GM12864 (cell line): ENCODE measurements at regions not wholly inside any gene's neighbourhood (a gene's known extent, or its start where the extent isn't known, plus 50 kb on each side); places are given as distances from the start of the nearest gene placed in this dataset.
A peak's percentile ranks its signal among the peaks of the same experiment; 100 is the strongest.

Experiments
- DNase-seq: peaks from one replicate; pipeline ENCODE4 v3.0.0-alpha.2; 2011; ENCODE audit warnings: low read depth
- H3K4me3 ChIP-seq: 2 replicates; pipeline ENCODE4 v1.5.1; 2011; ENCODE audit warnings: mild to moderate bottlenecking, low read depth, low read length, control low read depth
- TF ChIP-seq, protein P1 (sequence below): IDR thresholded peaks from 2 replicates; pipeline ENCODE4 v1.5.1; 2011; ENCODE audit warnings: low read depth, mild to moderate bottlenecking, moderate library complexity, low read length, control low read depth, inconsistent platforms; ENCODE audit errors: missing control alignments

DNA sequence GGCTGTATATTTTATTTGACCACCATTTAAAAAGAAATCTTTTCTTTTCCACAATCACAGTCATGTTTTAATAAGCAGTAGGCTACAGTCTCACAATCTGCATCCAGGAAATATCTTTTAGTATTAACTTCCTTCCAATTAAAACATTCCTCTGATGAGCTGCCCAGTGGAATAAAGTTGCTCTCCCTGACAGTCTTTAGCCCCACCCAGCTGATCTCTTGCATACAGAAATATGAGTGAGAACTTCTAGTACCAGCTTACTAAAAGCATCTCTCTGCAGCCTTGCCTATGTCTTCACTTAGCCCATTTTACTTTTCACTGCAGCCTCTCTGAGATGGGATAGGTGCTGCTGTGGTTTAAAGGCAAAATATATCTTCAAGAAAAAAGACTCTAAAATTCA is 143.4 kb upstream of the ANO3 start:
- TF ChIP-seq, protein P1, sequence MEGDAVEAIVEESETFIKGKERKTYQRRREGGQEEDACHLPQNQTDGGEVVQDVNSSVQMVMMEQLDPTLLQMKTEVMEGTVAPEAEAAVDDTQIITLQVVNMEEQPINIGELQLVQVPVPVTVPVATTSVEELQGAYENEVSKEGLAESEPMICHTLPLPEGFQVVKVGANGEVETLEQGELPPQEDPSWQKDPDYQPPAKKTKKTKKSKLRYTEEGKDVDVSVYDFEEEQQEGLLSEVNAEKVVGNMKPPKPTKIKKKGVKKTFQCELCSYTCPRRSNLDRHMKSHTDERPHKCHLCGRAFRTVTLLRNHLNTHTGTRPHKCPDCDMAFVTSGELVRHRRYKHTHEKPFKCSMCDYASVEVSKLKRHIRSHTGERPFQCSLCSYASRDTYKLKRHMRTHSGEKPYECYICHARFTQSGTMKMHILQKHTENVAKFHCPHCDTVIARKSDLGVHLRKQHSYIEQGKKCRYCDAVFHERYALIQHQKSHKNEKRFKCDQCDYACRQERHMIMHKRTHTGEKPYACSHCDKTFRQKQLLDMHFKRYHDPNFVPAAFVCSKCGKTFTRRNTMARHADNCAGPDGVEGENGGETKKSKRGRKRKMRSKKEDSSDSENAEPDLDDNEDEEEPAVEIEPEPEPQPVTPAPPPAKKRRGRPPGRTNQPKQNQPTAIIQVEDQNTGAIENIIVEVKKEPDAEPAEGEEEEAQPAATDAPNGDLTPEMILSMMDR, result no peak
- no peak overlapping the region for H3K4me3 ChIP-seq
- DNase-seq, result no peak

DNA sequence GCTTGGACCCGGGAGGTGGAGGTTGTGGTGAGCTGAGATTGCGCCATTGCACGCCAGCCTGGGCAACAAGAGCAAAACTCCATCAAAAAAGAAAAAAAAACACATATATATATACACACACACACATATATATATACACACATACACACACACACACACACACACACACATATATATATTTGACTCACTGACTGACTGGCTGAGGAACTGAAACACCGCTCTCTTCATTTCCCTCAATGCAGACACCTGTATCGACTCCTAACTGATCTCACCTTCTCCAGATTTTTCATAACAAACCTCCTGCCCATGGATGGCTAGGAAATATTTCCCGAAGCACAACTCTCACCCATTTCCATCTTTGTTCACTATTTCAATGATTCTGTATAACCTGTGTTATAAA is 140.7 kb upstream of the ANO3 start:
- TF ChIP-seq, protein P1, result no peak
- H3K4me3 ChIP-seq, result no peak overlapping the region

DNA sequence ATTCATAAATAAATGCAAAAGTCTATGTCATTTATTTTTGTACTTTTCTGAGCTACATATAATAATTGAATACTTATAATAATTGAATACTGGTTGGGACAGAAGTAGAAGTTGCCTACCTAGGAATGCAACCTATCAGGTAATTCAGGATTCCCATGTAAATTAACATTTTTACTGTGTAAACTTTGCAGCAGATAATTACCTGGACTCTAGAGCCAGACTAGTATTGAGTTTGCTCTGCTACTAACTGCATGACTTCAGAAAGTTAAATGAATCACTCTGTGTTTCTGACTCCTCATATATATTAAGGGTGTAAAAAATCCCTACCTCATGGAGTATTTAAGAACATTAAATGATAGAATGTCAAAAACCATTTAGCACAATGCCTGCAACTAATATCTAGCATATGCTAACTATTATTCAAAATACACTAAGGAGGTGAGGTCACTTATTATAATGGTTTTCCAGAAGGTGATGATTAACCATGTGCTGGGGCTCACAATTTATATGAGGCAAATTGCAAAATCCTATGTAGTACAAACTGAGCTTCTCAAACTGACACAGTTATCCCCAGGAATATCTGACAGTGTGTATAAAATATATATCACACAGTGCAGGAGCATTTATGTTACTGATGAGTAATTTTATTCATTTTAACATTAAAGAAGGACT is 138.1 kb upstream of the ANO3 start:
- H3K4me3 ChIP-seq, result no peak overlapping the region
- DNase-seq, result no peak
- TF ChIP-seq, protein P1, result no peak

More for the DNA sequence above, 140.7 kb upstream of the ANO3 start:
- peak; percentile 5 for DNase-seq

DNA sequence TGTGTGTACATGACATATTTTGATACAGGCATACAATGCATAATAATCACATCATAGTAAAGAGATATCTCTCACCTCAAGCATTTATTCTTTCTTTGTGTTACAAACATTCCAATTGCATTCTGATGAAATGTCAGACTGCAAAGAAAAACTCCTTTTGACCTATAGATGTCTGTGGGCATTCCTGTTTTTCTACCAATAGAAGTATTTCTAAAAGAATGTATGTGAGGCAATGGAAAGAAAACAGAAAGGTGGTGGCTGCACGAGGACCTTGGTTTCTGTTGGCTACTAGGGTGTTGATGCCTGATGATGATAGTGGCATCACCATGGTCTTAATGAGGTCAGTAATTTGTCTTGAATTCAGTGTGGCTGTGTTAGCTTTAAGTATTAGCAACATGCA is 137.0 kb upstream of the ANO3 start:
- DNase-seq, result no peak
- no peak overlapping the region for H3K4me3 ChIP-seq
- TF ChIP-seq, protein P1, result no peak

DNA sequence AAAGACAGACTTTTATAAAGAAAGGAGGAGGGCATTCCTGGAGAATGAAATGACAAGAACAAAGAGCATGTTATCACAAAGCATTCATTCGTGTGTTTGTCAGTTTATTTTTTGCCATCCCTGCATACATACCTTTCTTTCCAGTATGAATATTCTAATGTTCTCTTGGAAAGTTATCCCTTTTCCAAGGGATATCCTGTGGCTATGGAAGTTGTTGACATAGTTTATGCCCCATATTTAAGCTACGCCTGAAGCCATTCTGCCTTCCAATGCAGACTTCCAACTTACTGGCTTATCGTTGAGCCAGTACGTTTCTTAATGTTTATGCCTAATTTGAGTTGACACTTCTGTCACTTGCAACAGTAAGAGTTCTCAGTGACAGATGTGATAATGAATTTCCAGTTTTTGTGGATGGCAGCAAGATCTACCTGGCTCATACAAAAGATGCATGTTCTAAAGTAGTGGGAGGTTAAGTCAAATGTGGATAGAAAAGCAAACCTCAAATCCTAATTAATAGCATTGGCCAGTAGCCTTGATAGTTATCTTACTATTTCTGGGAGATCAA is 133.3 kb upstream of the ANO3 start:
- no peak for DNase-seq
- TF ChIP-seq, protein P1, result no peak
- no peak overlapping the region for H3K4me3 ChIP-seq

DNA sequence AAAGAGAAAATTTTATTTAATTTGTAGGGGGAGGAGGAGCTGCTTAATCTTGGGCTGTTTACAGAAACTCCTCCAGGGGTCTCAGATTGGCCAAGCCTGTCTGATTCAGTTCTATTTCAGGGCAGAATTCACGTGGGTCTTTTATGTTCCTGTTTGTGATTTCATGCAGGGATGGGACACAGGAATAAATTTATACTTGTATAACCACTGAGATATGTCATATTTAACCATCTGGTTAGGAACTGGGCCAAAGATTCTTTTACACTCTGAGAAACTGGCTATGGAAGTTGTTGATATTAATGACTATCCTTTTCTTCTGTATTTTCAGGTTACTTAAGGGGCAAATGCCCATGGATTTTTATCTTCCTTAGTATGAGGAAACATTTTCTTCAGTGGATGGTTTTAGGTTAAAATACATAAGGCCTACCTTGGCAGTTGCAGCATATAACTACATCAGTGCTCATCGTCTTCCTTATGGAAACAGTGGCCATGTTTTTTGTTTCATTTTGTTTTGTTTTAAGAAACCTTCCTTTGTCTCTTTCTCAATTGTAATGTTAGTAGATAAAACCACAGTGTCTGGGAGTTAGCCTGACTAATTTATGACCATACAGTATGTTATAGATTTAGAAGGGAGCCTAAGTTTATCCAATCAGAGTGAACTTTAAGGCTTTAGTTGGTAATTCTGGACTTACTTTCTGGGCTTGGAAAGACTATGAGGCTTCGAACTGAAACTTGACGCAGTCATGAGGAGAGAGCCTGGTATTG is 132.4 kb upstream of the ANO3 start:
- H3K4me3 ChIP-seq, result no peak overlapping the region
- DNase-seq, result no peak
- TF ChIP-seq, protein P1, result no peak

DNA sequence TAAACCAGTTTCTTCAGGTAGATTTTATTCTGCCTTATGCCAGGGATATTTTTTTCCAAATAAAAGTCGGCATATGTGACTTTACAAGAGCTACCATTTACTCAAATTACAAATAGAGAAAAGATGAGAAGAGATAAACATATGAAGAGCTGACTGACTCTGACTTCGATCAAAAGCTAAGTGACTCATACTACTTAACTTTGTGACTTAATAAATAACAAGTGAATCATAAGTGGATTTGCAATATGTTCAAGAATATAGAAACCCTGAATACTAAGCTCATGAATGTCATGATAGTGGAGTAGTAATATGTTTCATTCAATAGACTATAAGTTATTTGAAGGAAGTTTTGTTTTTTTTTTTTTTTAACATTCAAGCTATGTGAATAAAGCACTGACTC is 130.5 kb upstream of the ANO3 start:
- no peak for DNase-seq
- H3K4me3 ChIP-seq, result no peak overlapping the region
- TF ChIP-seq, protein P1, result no peak
